ENCODE measurements at regions not wholly inside any gene's neighbourhood (a gene's known extent, or its start where the extent isn't known, plus 50 kb on each side); places are given as distances from the start of the nearest gene placed in this dataset.

- no peak overlapping the region for H3K4me2 ChIP-seq (ENCODE audit: unreplicated experiment)
These were observed 218.0 kb downstream of the TMEM38B start for GRCh38 chr9:105912157-105912862.

GRCh38 chr9:105912863-105913516, 218.6 kb downstream of the TMEM38B start:
- H3K36me3 ChIP-seq (ENCODE audit: low read depth), result no peaks in the 10 kb centered on the region
- no peak overlapping the region for H3K27ac ChIP-seq
- TF ChIP-seq EZH2phosphoT487 (IDR thresholded peaks at IDR 0.05; ENCODE audit: insufficient read depth, low read depth), result no peak
- TF ChIP-seq EZH2 (IDR thresholded peaks at IDR 0.05; ENCODE audit: insufficient read depth, poor library complexity, severe bottlenecking), result no peak
- H3K79me2 ChIP-seq (ENCODE audit: insufficient read depth), result no peaks in the 10 kb centered on the region
- in situ Hi-C loops (cut with MboI), result no loop called here
- no peaks in the 10 kb centered on the region for H3K9me3 ChIP-seq (ENCODE audit: low read depth)
- H3K4me2 ChIP-seq (ENCODE audit: unreplicated experiment), result no peak overlapping the region
- DNase-seq, result no peak
- no peaks in the 10 kb centered on the region for H3K9me2 ChIP-seq (ENCODE audit: insufficient read depth)
- H3F3A ChIP-seq (ENCODE audit: insufficient read depth), result no peaks in the 10 kb centered on the region
- H2AFZ ChIP-seq, result no peak overlapping the region
- H4K20me1 ChIP-seq (ENCODE audit: insufficient read depth), result no peaks in the 10 kb centered on the region
- H3K4me1 ChIP-seq (ENCODE audit: insufficient read depth), result no peaks in the 10 kb centered on the region
- WGBS, 2 experiments (ENCODE audit: low coverage in 1 of 2, low lambda C conversion rate in 2 of 2, missing lambda C conversion rate in 2 of 2), result 36 to 40% methylated on average over 8 of the region's 8 CpGs
- H3K27me3 ChIP-seq (replicated peaks; ENCODE audit: insufficient read depth), result no peaks in the 10 kb centered on the region
- H3K4me3 ChIP-seq, result no peak overlapping the region
- no peak overlapping the region for H3K9ac ChIP-seq

More at GRCh38 chr9:105912157-105912862, 218.0 kb downstream of the TMEM38B start:
- in situ Hi-C loops (cut with MboI), result no loop called here
- TF ChIP-seq EZH2phosphoT487 (IDR thresholded peaks at IDR 0.05; ENCODE audit: insufficient read depth, low read depth) (no peak), EZH2 (IDR thresholded peaks at IDR 0.05; ENCODE audit: insufficient read depth, poor library complexity, severe bottlenecking) (no peak)
- H3K9ac ChIP-seq, result no peak overlapping the region
- no peak overlapping the region for H3K27ac ChIP-seq
- H3K4me3 ChIP-seq, result no peak overlapping the region
- no peak overlapping the region for H2AFZ ChIP-seq
- H3K27me3 ChIP-seq (replicated peaks; ENCODE audit: insufficient read depth), result no peaks in the 10 kb centered on the region
- H3K9me2 ChIP-seq (ENCODE audit: insufficient read depth), result no peaks in the 10 kb centered on the region
- no peaks in the 10 kb centered on the region for H3K79me2 ChIP-seq (ENCODE audit: insufficient read depth)
- H3K36me3 ChIP-seq (ENCODE audit: low read depth), result no peaks in the 10 kb centered on the region
- H4K20me1 ChIP-seq (ENCODE audit: insufficient read depth), result no peaks in the 10 kb centered on the region
- 0 to 4% methylated on average over 1 of the region's 1 CpG for WGBS, 2 experiments (ENCODE audit: low coverage in 1 of 2, low lambda C conversion rate in 2 of 2, missing lambda C conversion rate in 2 of 2)
- H3K9me3 ChIP-seq (ENCODE audit: low read depth), result no peaks in the 10 kb centered on the region
- no peak for DNase-seq
- H3F3A ChIP-seq (ENCODE audit: insufficient read depth), result no peaks in the 10 kb centered on the region
- no peaks in the 10 kb centered on the region for H3K4me1 ChIP-seq (ENCODE audit: insufficient read depth)

- Histone ChIP-seq H3K9ac (no peak overlapping the region), H3K4me1 (ENCODE audit: insufficient read depth) (no peaks in the 10 kb centered on the region), H3K9me3 (ENCODE audit: low read depth) (no peaks in the 10 kb centered on the region), H3K9me2 (ENCODE audit: insufficient read depth) (no peaks in the 10 kb centered on the region), H2AFZ (no peak overlapping the region), H3K36me3 (ENCODE audit: low read depth) (no peaks in the 10 kb centered on the region), H3K27me3 (replicated peaks; ENCODE audit: insufficient read depth) (no peaks in the 10 kb centered on the region), H3F3A (ENCODE audit: insufficient read depth) (no peaks in the 10 kb centered on the region), H4K20me1 (ENCODE audit: insufficient read depth) (no peaks in the 10 kb centered on the region), H3K4me3 (no peak overlapping the region), H3K4me2 (ENCODE audit: unreplicated experiment) (no peak overlapping the region), H3K79me2 (ENCODE audit: insufficient read depth) (no peaks in the 10 kb centered on the region), H3K27ac (no peak overlapping the region)
- 8 to 10% methylated on average over 4 of the region's 4 CpGs for WGBS, 2 experiments (ENCODE audit: low coverage in 1 of 2, low lambda C conversion rate in 2 of 2, missing lambda C conversion rate in 2 of 2)
- in situ Hi-C loops (cut with MboI), result no loop called here
- TF ChIP-seq EZH2 (IDR thresholded peaks at IDR 0.05; ENCODE audit: insufficient read depth, poor library complexity, severe bottlenecking), result no peak
- no peak for TF ChIP-seq EZH2phosphoT487 (IDR thresholded peaks at IDR 0.05; ENCODE audit: insufficient read depth, low read depth)
- DNase-seq, result no peak
These were observed 226.9 kb downstream of the TMEM38B start for GRCh38 chr9:105921057-105921726.

- TF ChIP-seq EZH2 (IDR thresholded peaks at IDR 0.05; ENCODE audit: insufficient read depth, poor library complexity, severe bottlenecking), result no peak
- no peak for TF ChIP-seq EZH2phosphoT487 (IDR thresholded peaks at IDR 0.05; ENCODE audit: insufficient read depth, low read depth)
These were observed 234.1 kb downstream of the TMEM38B start for GRCh38 chr9:105928416-105928815.

More at GRCh38 chr9:105928416-105928815, 234.1 kb downstream of the TMEM38B start:
- 20 to 23% methylated on average over 2 of the region's 2 CpGs for WGBS, 2 experiments (ENCODE audit: low coverage in 1 of 2, low lambda C conversion rate in 2 of 2, missing lambda C conversion rate in 2 of 2)
- Histone ChIP-seq H3K9me2 (ENCODE audit: insufficient read depth) (no peaks in the 10 kb centered on the region), H3K27me3 (replicated peaks; ENCODE audit: insufficient read depth) (no peaks in the 10 kb centered on the region), H3K4me2 (ENCODE audit: unreplicated experiment) (no peak overlapping the region), H3K9ac (no peak overlapping the region), H3K4me1 (ENCODE audit: insufficient read depth) (no peaks in the 10 kb centered on the region), H3K27ac (no peak overlapping the region), H2AFZ (no peak overlapping the region), H3K79me2 (ENCODE audit: insufficient read depth) (no peaks in the 10 kb centered on the region), H3K36me3 (ENCODE audit: low read depth) (no peaks in the 10 kb centered on the region), H3F3A (ENCODE audit: insufficient read depth) (no peaks in the 10 kb centered on the region), H3K4me3 (no peak overlapping the region), H4K20me1 (ENCODE audit: insufficient read depth) (no peaks in the 10 kb centered on the region), H3K9me3 (ENCODE audit: low read depth) (no peaks in the 10 kb centered on the region)
- in situ Hi-C loops (cut with MboI), result no loop called here
- no peak for DNase-seq
